ENCODE measurements at regions not wholly inside any gene's neighbourhood (a gene's known extent, or its start where the extent isn't known, plus 50 kb on each side); places are given as distances from the start of the nearest gene placed in this dataset.

DNA sequence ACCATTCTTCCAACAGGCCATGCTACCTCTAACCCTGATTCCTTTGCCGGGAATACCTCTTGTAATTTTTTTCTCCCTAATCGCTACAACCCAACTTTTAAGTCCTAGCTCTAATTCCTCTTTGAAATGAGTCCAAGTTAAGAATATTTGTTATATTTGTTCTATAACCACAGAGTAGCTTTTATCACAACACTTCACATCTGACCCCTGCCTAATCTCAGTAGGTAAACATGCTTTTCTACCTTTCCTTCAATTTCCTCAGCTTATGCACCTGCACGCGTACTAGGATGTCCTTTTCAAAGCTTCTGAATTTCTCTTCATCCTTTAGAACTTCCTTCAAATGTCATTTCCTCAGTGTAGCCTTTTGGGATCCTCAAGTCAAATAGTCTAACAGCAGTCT, 915.5 kb upstream of the LCORL start:
- TF ChIP-seq CTCF (IDR thresholded peaks at IDR 0.05) (no peak), POLR2AphosphoS5 (IDR thresholded peaks at IDR 0.05; ENCODE audit: low read depth, low read length) (no peak), TCF7L2 (IDR thresholded peaks at IDR 0.05; ENCODE audit: low read depth, low read length) (no peak), SIN3A (IDR thresholded peaks at IDR 0.05; ENCODE audit: borderline replicate concordance, insufficient read depth, low read depth, low read length) (no peak)
- TF ChIP-seq, protein P1, sequence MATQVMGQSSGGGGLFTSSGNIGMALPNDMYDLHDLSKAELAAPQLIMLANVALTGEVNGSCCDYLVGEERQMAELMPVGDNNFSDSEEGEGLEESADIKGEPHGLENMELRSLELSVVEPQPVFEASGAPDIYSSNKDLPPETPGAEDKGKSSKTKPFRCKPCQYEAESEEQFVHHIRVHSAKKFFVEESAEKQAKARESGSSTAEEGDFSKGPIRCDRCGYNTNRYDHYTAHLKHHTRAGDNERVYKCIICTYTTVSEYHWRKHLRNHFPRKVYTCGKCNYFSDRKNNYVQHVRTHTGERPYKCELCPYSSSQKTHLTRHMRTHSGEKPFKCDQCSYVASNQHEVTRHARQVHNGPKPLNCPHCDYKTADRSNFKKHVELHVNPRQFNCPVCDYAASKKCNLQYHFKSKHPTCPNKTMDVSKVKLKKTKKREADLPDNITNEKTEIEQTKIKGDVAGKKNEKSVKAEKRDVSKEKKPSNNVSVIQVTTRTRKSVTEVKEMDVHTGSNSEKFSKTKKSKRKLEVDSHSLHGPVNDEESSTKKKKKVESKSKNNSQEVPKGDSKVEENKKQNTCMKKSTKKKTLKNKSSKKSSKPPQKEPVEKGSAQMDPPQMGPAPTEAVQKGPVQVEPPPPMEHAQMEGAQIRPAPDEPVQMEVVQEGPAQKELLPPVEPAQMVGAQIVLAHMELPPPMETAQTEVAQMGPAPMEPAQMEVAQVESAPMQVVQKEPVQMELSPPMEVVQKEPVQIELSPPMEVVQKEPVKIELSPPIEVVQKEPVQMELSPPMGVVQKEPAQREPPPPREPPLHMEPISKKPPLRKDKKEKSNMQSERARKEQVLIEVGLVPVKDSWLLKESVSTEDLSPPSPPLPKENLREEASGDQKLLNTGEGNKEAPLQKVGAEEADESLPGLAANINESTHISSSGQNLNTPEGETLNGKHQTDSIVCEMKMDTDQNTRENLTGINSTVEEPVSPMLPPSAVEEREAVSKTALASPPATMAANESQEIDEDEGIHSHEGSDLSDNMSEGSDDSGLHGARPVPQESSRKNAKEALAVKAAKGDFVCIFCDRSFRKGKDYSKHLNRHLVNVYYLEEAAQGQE (IDR thresholded peaks at IDR 0.05; ENCODE audit: insufficient read depth in 1 of 2, low read depth in 2 of 2, low read length in 1 of 2): no peak

Data from Panc1 (cell line).